Putamen (tissue), 1 donor: ENCODE measurements at regions not wholly inside any gene's neighbourhood (a gene's known extent, or its start where the extent isn't known, plus 50 kb on each side); places are given as distances from the start of the nearest gene placed in this dataset.
A peak's percentile ranks its signal among the peaks of the same experiment; 100 is the strongest.

Experiments used
- DNase-seq: peaks from one replicate; pipeline ENCODE4 v3.0.0-alpha.2; 2016; ENCODE audit warnings: low spot score

GRCh38 chr2:76579911-76580310, 869.2 kb upstream of the GCFC2 start:
- no peak for DNase-seq

- no peak for DNase-seq
Observed at GRCh38 chr2:76572981-76573380, 862.3 kb upstream of the GCFC2 start.

GRCh38 chr2:76569819-76570218, 859.1 kb upstream of the GCFC2 start:
- DNase-seq, result no peak

- no peak for DNase-seq
Observed at GRCh38 chr2:76567478-76567877, 856.8 kb upstream of the GCFC2 start.

- no peak for DNase-seq
Observed at GRCh38 chr2:76564734-76565133, 854.0 kb upstream of the GCFC2 start.

GRCh38 chr2:76563730-76564129, 853.0 kb upstream of the GCFC2 start:
- no peak for DNase-seq

- DNase-seq, result no peak
Observed at GRCh38 chr2:76558157-76558556, 847.4 kb upstream of the GCFC2 start.

- no peak for DNase-seq
Observed at GRCh38 chr2:76556018-76556417, 845.3 kb upstream of the GCFC2 start.

GRCh38 chr2:76546207-76546606, 835.5 kb upstream of the GCFC2 start:
- no peak for DNase-seq

- no peak for DNase-seq
Observed at GRCh38 chr2:76544901-76545300, 834.2 kb upstream of the GCFC2 start.

- no peak for DNase-seq
Observed at GRCh38 chr2:76517574-76517909, 806.8 kb upstream of the GCFC2 start.

- DNase-seq, result no peak
Observed at GRCh38 chr2:76516861-76517573, 806.3 kb upstream of the GCFC2 start.

GRCh38 chr2:76512201-76512820, 801.6 kb upstream of the GCFC2 start:
- DNase-seq, result no peak

GRCh38 chr2:76506538-76506937, 795.8 kb upstream of the GCFC2 start:
- DNase-seq, result no peak

GRCh38 chr2:76501641-76502040, 790.9 kb upstream of the GCFC2 start:
- DNase-seq, result no peak

- DNase-seq, result no peak
Observed at GRCh38 chr2:76498360-76498759, 787.6 kb upstream of the GCFC2 start.

- DNase-seq, result no peak
Observed at GRCh38 chr2:76491503-76491902, 780.8 kb upstream of the GCFC2 start.

- DNase-seq, result no peak
Observed at GRCh38 chr2:76478266-76479035, 767.7 kb upstream of the GCFC2 start.

GRCh38 chr2:76472946-76473345, 762.2 kb upstream of the GCFC2 start:
- no peak for DNase-seq

GRCh38 chr2:76469066-76469465, 758.4 kb upstream of the GCFC2 start:
- no peak for DNase-seq

- no peak for DNase-seq
Observed at GRCh38 chr2:76467326-76467725, 756.6 kb upstream of the GCFC2 start.

- DNase-seq, result no peak
Observed at GRCh38 chr2:76464310-76464709, 753.6 kb upstream of the GCFC2 start.

GRCh38 chr2:76461431-76461830, 750.7 kb upstream of the GCFC2 start:
- DNase-seq, result peak; percentile 46
